ENCODE measurements at regions not wholly inside any gene's neighbourhood (a gene's known extent, or its start where the extent isn't known, plus 50 kb on each side); places are given as distances from the start of the nearest gene placed in this dataset.

DNA sequence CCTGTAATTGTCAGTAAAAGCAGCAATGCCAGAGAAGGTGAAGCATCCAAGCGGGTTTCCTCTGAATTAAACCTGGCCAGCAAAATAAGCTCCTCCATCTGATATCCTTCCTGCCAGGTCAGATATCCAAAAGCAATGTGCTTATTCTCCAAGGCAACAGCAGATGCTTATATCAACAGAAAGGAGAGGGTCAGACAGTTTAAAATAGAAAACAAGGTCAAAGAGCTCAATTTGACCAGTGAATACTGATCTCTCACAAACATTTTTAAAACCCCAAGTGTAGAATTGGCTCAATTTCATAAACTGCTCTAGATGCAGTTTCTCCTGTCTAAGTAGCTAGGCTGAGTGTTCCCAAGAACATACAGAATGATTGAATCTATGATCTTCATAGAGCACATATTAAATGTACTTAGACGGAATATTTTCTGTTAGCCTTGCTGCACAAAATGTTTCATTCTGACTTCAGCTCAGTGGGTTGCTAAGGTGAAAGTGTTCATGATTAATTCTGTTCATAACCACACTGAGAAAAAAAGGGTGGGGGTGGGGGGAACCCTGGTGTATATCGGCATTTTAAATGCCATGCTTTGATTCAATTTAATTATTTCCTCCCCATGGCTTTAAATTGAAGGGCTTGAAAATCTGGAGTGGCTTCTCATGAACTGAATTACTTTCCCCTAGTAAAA lies 174.2 kb upstream of the ARHGAP20 start:
- Mint-ChIP-seq H3K4me3 (no peak overlapping the region), H3K9me3 (0 out of 2 replicates have a peak, but pooled peaks cover 2% of the 10 kb centered on the region), H3K36me3 (no peaks in the 10 kb centered on the region), H3K4me1 (no peaks in the 10 kb centered on the region), H3K27ac (no peak overlapping the region), H3K27me3 (ENCODE audit: low read depth) (no peaks in the 10 kb centered on the region)
- ATAC-seq (no peak), DNase-seq (ENCODE audit: low spot score) (no peak)
- POLR2A ChIA-PET, result no interaction called here
- TF ChIP-seq, protein P1, sequence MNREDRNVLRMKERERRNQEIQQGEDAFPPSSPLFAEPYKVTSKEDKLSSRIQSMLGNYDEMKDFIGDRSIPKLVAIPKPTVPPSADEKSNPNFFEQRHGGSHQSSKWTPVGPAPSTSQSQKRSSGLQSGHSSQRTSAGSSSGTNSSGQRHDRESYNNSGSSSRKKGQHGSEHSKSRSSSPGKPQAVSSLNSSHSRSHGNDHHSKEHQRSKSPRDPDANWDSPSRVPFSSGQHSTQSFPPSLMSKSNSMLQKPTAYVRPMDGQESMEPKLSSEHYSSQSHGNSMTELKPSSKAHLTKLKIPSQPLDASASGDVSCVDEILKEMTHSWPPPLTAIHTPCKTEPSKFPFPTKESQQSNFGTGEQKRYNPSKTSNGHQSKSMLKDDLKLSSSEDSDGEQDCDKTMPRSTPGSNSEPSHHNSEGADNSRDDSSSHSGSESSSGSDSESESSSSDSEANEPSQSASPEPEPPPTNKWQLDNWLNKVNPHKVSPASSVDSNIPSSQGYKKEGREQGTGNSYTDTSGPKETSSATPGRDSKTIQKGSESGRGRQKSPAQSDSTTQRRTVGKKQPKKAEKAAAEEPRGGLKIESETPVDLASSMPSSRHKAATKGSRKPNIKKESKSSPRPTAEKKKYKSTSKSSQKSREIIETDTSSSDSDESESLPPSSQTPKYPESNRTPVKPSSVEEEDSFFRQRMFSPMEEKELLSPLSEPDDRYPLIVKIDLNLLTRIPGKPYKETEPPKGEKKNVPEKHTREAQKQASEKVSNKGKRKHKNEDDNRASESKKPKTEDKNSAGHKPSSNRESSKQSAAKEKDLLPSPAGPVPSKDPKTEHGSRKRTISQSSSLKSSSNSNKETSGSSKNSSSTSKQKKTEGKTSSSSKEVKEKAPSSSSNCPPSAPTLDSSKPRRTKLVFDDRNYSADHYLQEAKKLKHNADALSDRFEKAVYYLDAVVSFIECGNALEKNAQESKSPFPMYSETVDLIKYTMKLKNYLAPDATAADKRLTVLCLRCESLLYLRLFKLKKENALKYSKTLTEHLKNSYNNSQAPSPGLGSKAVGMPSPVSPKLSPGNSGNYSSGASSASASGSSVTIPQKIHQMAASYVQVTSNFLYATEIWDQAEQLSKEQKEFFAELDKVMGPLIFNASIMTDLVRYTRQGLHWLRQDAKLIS (CRISPR knock-in tag; IDR thresholded peaks at IDR 0.05; ENCODE audit: borderline replicate concordance), result no peak
- TF ChIP-seq, protein P2, sequence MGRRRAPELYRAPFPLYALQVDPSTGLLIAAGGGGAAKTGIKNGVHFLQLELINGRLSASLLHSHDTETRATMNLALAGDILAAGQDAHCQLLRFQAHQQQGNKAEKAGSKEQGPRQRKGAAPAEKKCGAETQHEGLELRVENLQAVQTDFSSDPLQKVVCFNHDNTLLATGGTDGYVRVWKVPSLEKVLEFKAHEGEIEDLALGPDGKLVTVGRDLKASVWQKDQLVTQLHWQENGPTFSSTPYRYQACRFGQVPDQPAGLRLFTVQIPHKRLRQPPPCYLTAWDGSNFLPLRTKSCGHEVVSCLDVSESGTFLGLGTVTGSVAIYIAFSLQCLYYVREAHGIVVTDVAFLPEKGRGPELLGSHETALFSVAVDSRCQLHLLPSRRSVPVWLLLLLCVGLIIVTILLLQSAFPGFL (CRISPR knock-in tag; IDR thresholded peaks at IDR 0.05; ENCODE audit: borderline replicate concordance), result no peak
- TF ChIP-seq FOXK1 (CRISPR knock-in tag; IDR thresholded peaks at IDR 0.05) (no peak), NFATC4 (CRISPR knock-in tag; IDR thresholded peaks at IDR 0.05) (no peak), NFE2L1 (CRISPR knock-in tag; IDR thresholded peaks at IDR 0.05) (no peak), PRDM15 (CRISPR knock-in tag; IDR thresholded peaks at IDR 0.05) (no peak), ATF6 (CRISPR knock-in tag; IDR thresholded peaks at IDR 0.05) (no peak), NR2C2 (CRISPR knock-in tag; IDR thresholded peaks at IDR 0.05) (no peak), FOXJ3 (CRISPR knock-in tag; IDR thresholded peaks at IDR 0.05; ENCODE audit: borderline replicate concordance) (no peak), ESRRA (CRISPR knock-in tag; IDR thresholded peaks at IDR 0.05; ENCODE audit: borderline replicate concordance) (no peak), TP53 (CRISPR knock-in tag; IDR thresholded peaks at IDR 0.05) (no peak), SOX15 (CRISPR knock-in tag; IDR thresholded peaks at IDR 0.05) (no peak)
- CTCF ChIA-PET, result no interaction called here

GRCh38 chr11:110883256-110883655 lies 171.0 kb upstream of the ARHGAP20 start:
- Mint-ChIP-seq H3K9me3 (no peaks in the 10 kb centered on the region), H3K27me3 (ENCODE audit: low read depth) (no peaks in the 10 kb centered on the region), H3K4me1 (no peaks in the 10 kb centered on the region), H3K36me3 (no peaks in the 10 kb centered on the region), H3K27ac (no peak overlapping the region), H3K4me3 (no peak overlapping the region)
- CTCF ChIA-PET, result no interaction called here
- no peak for DNase-seq (ENCODE audit: low spot score)
- POLR2A ChIA-PET, result no interaction called here
- no peak; the same call in none of the 2 replicates for ATAC-seq
- TF ChIP-seq ATF2 (CRISPR knock-in tag; IDR thresholded peaks at IDR 0.05; ENCODE audit: borderline replicate concordance, low read depth) (no peak), TCF7 (CRISPR knock-in tag; IDR thresholded peaks at IDR 0.05; ENCODE audit: low read depth) (no peak), STAT6 (CRISPR knock-in tag; conservative IDR thresholded peaks at IDR 0.05; ENCODE audit: low read depth) (no peak), ZNF317 (CRISPR knock-in tag; IDR thresholded peaks at IDR 0.05; ENCODE audit: borderline replicate concordance, low read depth) (no peak), SP1 (CRISPR knock-in tag; conservative IDR thresholded peaks at IDR 0.05) (no peak), KAT7 (CRISPR knock-in tag; IDR thresholded peaks at IDR 0.05; ENCODE audit: borderline replicate concordance) (no peak)
- TF ChIP-seq, protein P2 (CRISPR knock-in tag; IDR thresholded peaks at IDR 0.05; ENCODE audit: borderline replicate concordance), result no peak
